H1 (cell line): ENCODE measurements at regions not wholly inside any gene's neighbourhood (a gene's known extent, or its start where the extent isn't known, plus 50 kb on each side); places are given as distances from the start of the nearest gene placed in this dataset.

Experiments used
- EP300 ChIP-seq, 2 experiments: IDR thresholded peaks; 1 replicate in 1 of 2; 2 replicates in 1 of 2; pipeline ENCODE4 v1.6.1; 2011 to 2012; ENCODE audit warnings: low read depth in 2 of 2, low read length in 2 of 2, mild to moderate bottlenecking in 2 of 2, borderline replicate concordance in 1 of 2, inconsistent platforms in 1 of 2, moderate library complexity in 1 of 2

DNA sequence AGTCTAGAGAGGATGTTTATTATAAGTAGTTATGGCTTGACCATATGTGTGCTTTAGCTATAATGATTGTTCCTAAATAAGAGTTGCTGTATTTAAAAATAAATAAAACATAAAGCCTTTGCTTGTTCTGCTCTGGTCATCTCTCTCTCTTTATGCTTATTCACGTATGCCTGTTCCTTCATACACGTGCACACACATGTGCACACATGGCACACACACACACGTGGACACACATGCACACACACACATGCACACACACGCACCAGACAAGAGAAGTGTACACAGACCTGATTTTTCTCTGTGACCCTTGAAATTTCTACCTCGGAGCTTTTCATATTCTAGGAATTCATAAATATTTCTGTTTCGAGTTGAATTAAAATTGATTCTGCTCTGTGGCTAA is 658.2 kb upstream of the SALL3 start (continued):
- TF ChIP-seq EP300 (IDR thresholded peaks at IDR 0.05; ENCODE audit: borderline replicate concordance in 1 of 2, low read depth in 2 of 2, low read length in 2 of 2): no peak
